IMR-90 (cell line): ENCODE measurements at regions not wholly inside any gene's neighbourhood (a gene's known extent, or its start where the extent isn't known, plus 50 kb on each side); places are given as distances from the start of the nearest gene placed in this dataset.

Experiments
- ATAC-seq: fragments of 200-7000 bp; cut with Tn5 transposase; 2 replicates; pipeline ENCODE4 v1.9.1; 2020; ENCODE audit warnings: low read depth, mild to moderate bottlenecking, moderate library complexity
- BruUV-seq: library from RNA; stranded (reverse); fragments of 400-500 nt; replicated peaks from 2 replicates; lab custom pipeline; 2021; lab: Mats Ljungman, UMichigan
- CTCF ChIA-PET: fragments of 300-600 bp; formaldehyde crosslinking; extraction: SDS; loops from one replicate; lab custom pipeline; 2021; ENCODE audit warnings: antibody characterized with exemption; lab: Yijun Ruan, JAX
- POLR2A ChIA-PET: fragments of 300-600 bp; sonication (Branson Sonifier 250); formaldehyde crosslinking; loops from one replicate; lab custom pipeline; 2022; ENCODE audit warnings: antibody characterized with exemption; ENCODE audit not compliant: unreplicated experiment; lab: Charles Lee
- DNase-seq: peaks from one replicate; pipeline ENCODE4 v3.0.0; 2013
- H2AFZ ChIP-seq: replicated peaks from 2 replicates; pipeline ENCODE3; 2013; ENCODE audit warnings: low read length, mild to moderate bottlenecking; ENCODE audit not compliant: poor library complexity
- H2AK5ac ChIP-seq: 2 replicates; pipeline ENCODE4 v1.6.1; 2013; ENCODE audit warnings: low read depth, low read length, inconsistent platforms
- H2AK9ac ChIP-seq: replicated peaks from 2 replicates; pipeline ENCODE3; 2013; ENCODE audit warnings: mild to moderate bottlenecking, low read depth, low read length, moderate library complexity; ENCODE audit not compliant: poor library complexity
- H2BK120ac ChIP-seq: 2 replicates; pipeline ENCODE4 v1.6.1; 2013; ENCODE audit warnings: low read depth, low read length, inconsistent platforms
- H2BK15ac ChIP-seq: 3 replicates; pipeline ENCODE4 v1.6.1; 2013; ENCODE audit warnings: low read depth, low read length, inconsistent platforms
- H2BK20ac ChIP-seq: 2 replicates; pipeline ENCODE4 v1.6.1; 2013; ENCODE audit warnings: low read depth, mild to moderate bottlenecking, inconsistent platforms, low read length, moderate library complexity
- H2BK5ac ChIP-seq: 2 replicates; pipeline ENCODE4 v1.6.1; 2013; ENCODE audit warnings: mild to moderate bottlenecking, low read depth, low read length, inconsistent platforms; ENCODE audit not compliant: poor library complexity, severe bottlenecking
- H3K14ac ChIP-seq: replicated peaks from 2 replicates; pipeline ENCODE4 v1.6.1; 2013; ENCODE audit warnings: low read depth, low read length, inconsistent platforms
- H3K18ac ChIP-seq: 2 replicates; pipeline ENCODE4 v1.6.1; 2013; ENCODE audit warnings: low read depth, low read length, control low read depth
- H3K23ac ChIP-seq: 2 replicates; pipeline ENCODE4 v1.6.1; 2013; ENCODE audit warnings: low read depth, low read length, inconsistent platforms
- H3K27ac ChIP-seq: 2 replicates; pipeline ENCODE4 v1.5.1; 2013; ENCODE audit warnings: mild to moderate bottlenecking, control low read depth, low read length; ENCODE audit not compliant: insufficient read depth
- H3K27me3 ChIP-seq: 2 replicates; pipeline ENCODE4 v1.6.1; 2013; ENCODE audit warnings: low read length; ENCODE audit not compliant: control insufficient read depth, insufficient read depth
- H3K36me3 ChIP-seq: 2 replicates; pipeline ENCODE4 v1.6.1; 2013; ENCODE audit warnings: low read length, mixed read lengths; ENCODE audit not compliant: control insufficient read depth, insufficient read depth
- H3K4ac ChIP-seq: 2 replicates; pipeline ENCODE4 v1.6.1; 2013; ENCODE audit warnings: low read depth, low read length, inconsistent platforms
- H3K4me1 ChIP-seq: 2 replicates; pipeline ENCODE4 v1.6.1; 2013; ENCODE audit warnings: low read length, mixed read lengths; ENCODE audit not compliant: control insufficient read depth, insufficient read depth
- H3K4me2 ChIP-seq: 2 replicates; pipeline ENCODE4 v1.6.1; 2013; ENCODE audit warnings: low read depth, mild to moderate bottlenecking, control low read depth, low read length, moderate library complexity
- H3K4me3 ChIP-seq: 2 replicates; pipeline ENCODE4 v1.5.1; 2013; ENCODE audit warnings: low read depth, mild to moderate bottlenecking, control low read depth, low read length, moderate library complexity; ENCODE audit not compliant: insufficient read depth
- H3K56ac ChIP-seq: 2 replicates; pipeline ENCODE4 v1.6.1; 2013; ENCODE audit warnings: low read length, inconsistent platforms; ENCODE audit not compliant: insufficient read depth; ENCODE audit errors: extremely low read depth
- H3K79me1 ChIP-seq, 2 experiments: 2 replicates each; pipeline ENCODE4 v1.6.1; 2013; ENCODE audit warnings: low read length in 2 of 2, inconsistent platforms in 1 of 2, low read depth in 1 of 2
- H3K9ac ChIP-seq: 2 replicates; pipeline ENCODE4 v1.6.1; 2013; ENCODE audit warnings: low read depth, low read length, control low read depth
- H3K9me1 ChIP-seq: 2 replicates; pipeline ENCODE4 v1.6.1; 2013; ENCODE audit warnings: low read length, inconsistent platforms; ENCODE audit not compliant: insufficient read depth
- H3K9me3 ChIP-seq: 2 replicates; pipeline ENCODE4 v1.6.1; 2013; ENCODE audit warnings: low read length; ENCODE audit not compliant: control insufficient read depth, insufficient read depth
- H4K20me1 ChIP-seq: 2 replicates; pipeline ENCODE4 v1.6.1; 2013; ENCODE audit warnings: low read length, inconsistent platforms; ENCODE audit not compliant: insufficient read depth
- H4K5ac ChIP-seq: 2 replicates; pipeline ENCODE4 v1.6.1; 2013; ENCODE audit warnings: mild to moderate bottlenecking, low read depth, low read length, control low read depth
- H4K8ac ChIP-seq, 2 experiments: 2 replicates each; pipeline ENCODE4 v1.6.1; 2013; ENCODE audit warnings: low read depth in 2 of 2, low read length in 2 of 2, control low read depth in 1 of 2, inconsistent platforms in 1 of 2
- H4K91ac ChIP-seq: 2 replicates; pipeline ENCODE4 v1.6.1; 2013; ENCODE audit warnings: low read depth, low read length, inconsistent platforms; ENCODE audit not compliant: insufficient read depth
- BHLHE40 ChIP-seq: fragments of 150-350 bp; IDR thresholded peaks from 2 replicates; pipeline ENCODE4 v1.6.1; 2016; ENCODE audit warnings: mild to moderate bottlenecking, low read depth, low read length
- CEBPB ChIP-seq: IDR thresholded peaks from 2 replicates; pipeline ENCODE4 v1.6.1; 2012; ENCODE audit warnings: low read depth, low read length, improper control_type of control experiment
- CTCF ChIP-seq: conservative IDR thresholded peaks from 2 replicates; pipeline ENCODE4 v1.5.1; 2012; ENCODE audit warnings: mild to moderate bottlenecking, low read depth, low read length, improper control_type of control experiment
- FOS ChIP-seq: fragments of 150-350 bp; IDR thresholded peaks from 2 replicates; pipeline ENCODE4 v1.6.1; 2016; ENCODE audit warnings: low read depth, low read length
- MAFK ChIP-seq: IDR thresholded peaks from 2 replicates; pipeline ENCODE4 v1.6.1; 2012; ENCODE audit warnings: low read depth, low read length, improper control_type of control experiment
- MAZ ChIP-seq: IDR thresholded peaks from 2 replicates; pipeline ENCODE4 v1.6.1; 2012; ENCODE audit warnings: low read depth, mild to moderate bottlenecking, low read length, improper control_type of control experiment, moderate library complexity, borderline replicate concordance
- MXI1 ChIP-seq: IDR thresholded peaks from 2 replicates; pipeline ENCODE4 v1.6.1; 2012; ENCODE audit warnings: low read depth, mild to moderate bottlenecking, low read length, moderate library complexity, borderline replicate concordance
- POLR2A ChIP-seq: IDR thresholded peaks from 2 replicates; pipeline ENCODE4 v1.6.1; 2012; ENCODE audit warnings: mild to moderate bottlenecking, low read depth, low read length
- RAD21 ChIP-seq: IDR thresholded peaks from 2 replicates; pipeline ENCODE4 v1.6.1; 2012; ENCODE audit warnings: low read length, improper control_type of control experiment
- RCOR1 ChIP-seq: IDR thresholded peaks from 2 replicates; pipeline ENCODE4 v1.6.1; 2012; ENCODE audit warnings: mild to moderate bottlenecking, low read length, improper control_type of control experiment; ENCODE audit not compliant: insufficient replicate concordance
- SMC3 ChIP-seq: fragments of 150-350 bp; IDR thresholded peaks from 2 replicates; pipeline ENCODE4 v1.6.1; 2016; ENCODE audit warnings: low read depth, mild to moderate bottlenecking, antibody characterized with exemption, low read length, moderate library complexity
- WGBS, 2 experiments: methylation state at CpG; one replicate each; pipeline versions ENCODE4 v1.1.5 to v1.1.7; 2013; ENCODE audit warnings: missing lambda C conversion rate in 2 of 2; ENCODE audit not compliant: insufficient read length in 1 of 2; ENCODE audit errors: extremely low coverage in 2 of 2; 5-methylcytosine and 5-hydroxymethylcytosine counted together
- dilution Hi-C: fragments of 300-500 bp; cut with HindIII; formaldehyde crosslinking; loops from one replicate; pipeline ENCODE4 v1.14.3; 2018; ENCODE audit warnings: low sequenced_read_pairs; ENCODE audit not compliant: unreplicated experiment
- in situ Hi-C: fragments of 300-500 bp; cut with MboI; formaldehyde crosslinking; loops from 3 replicates; pipeline ENCODE4 v1.14.3; 2019; ENCODE audit warnings: low sequenced_read_pairs, inconsistent platforms, mixed read lengths
- intact Hi-C: fragments of 100-400 bp; cut with micrococcal nuclease; formaldehyde crosslinking; loops from 2 replicates; pipeline ENCODE4 v1.10.0; 2022
- TF ChIP-seq, protein P1 (sequence below): fragments of 150-350 bp; IDR thresholded peaks from 2 replicates; pipeline ENCODE4 v1.6.1; 2016; ENCODE audit warnings: low read depth, mild to moderate bottlenecking, low read length, moderate library complexity, borderline replicate concordance

DNA sequence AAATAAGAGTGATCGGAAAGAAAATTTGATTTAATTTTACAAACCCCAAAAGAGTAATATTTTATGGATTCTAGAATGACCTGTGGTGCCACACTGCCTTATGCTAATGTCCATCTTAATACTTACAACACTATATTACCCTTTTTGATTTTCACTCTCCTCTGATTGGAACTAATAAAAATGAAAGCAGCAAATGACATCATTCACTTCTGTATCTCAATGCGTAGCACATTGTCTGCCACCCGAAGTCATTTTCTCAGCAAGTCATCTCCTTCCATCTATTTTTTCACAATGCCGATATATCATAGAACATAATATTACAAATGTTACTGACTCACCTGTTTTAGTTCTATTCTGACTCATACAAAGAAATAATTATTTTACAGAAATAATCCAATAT, 127.5 kb upstream of the PCLO start:
- H3K27ac ChIP-seq: no peak overlapping the region
- H2BK5ac ChIP-seq: no peak overlapping the region
- H2BK15ac ChIP-seq: no peak overlapping the region
- H3K56ac ChIP-seq: no peak overlapping the region
- H3K4ac ChIP-seq: no peak overlapping the region
- no peak overlapping the region for H2AFZ ChIP-seq
- H2BK120ac ChIP-seq: no peak overlapping the region
- 80% methylated on average over 1 of the region's 4 CpGs; no CpG with 5 or more reads in 1 of the 2 experiments for WGBS, 2 experiments
- no peak for ATAC-seq
- H2BK20ac ChIP-seq: no peak overlapping the region
- no peak overlapping the region for H3K4me3 ChIP-seq
- no peak overlapping the region for H4K8ac ChIP-seq
- H4K91ac ChIP-seq: no peak overlapping the region
- TF ChIP-seq POLR2A (no peak), RCOR1 (no peak), SMC3 (no peak), CEBPB (no peak), CTCF (no peak), FOS (no peak), BHLHE40 (no peak), MAFK (no peak), RAD21 (no peak), MXI1 (no peak), MAZ (no peak)
- TF ChIP-seq, protein P1, sequence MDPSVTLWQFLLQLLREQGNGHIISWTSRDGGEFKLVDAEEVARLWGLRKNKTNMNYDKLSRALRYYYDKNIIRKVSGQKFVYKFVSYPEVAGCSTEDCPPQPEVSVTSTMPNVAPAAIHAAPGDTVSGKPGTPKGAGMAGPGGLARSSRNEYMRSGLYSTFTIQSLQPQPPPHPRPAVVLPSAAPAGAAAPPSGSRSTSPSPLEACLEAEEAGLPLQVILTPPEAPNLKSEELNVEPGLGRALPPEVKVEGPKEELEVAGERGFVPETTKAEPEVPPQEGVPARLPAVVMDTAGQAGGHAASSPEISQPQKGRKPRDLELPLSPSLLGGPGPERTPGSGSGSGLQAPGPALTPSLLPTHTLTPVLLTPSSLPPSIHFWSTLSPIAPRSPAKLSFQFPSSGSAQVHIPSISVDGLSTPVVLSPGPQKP: no peak
- no peaks in the 10 kb centered on the region for H3K4me1 ChIP-seq
- H2AK5ac ChIP-seq: no peak overlapping the region
- CTCF ChIA-PET: no interaction called here
- BruUV-seq: no TSS peak
- in situ Hi-C loops (no loop called here), intact Hi-C loops (no loop called here), dilution Hi-C loops (no loop called here)
- no peaks in the 10 kb centered on the region for H3K27me3 ChIP-seq
- H3K79me1 ChIP-seq: no peaks in the 10 kb centered on the region
- POLR2A ChIA-PET: no interaction called here
- H4K5ac ChIP-seq: no peak overlapping the region
- no peak overlapping the region for H3K23ac ChIP-seq
- no peaks in the 10 kb centered on the region for H4K20me1 ChIP-seq
- H3K9me1 ChIP-seq: no peaks in the 10 kb centered on the region
- no peak overlapping the region for H3K4me2 ChIP-seq
- H3K9me3 ChIP-seq: no peaks in the 10 kb centered on the region
- no peaks in the 10 kb centered on the region for H3K36me3 ChIP-seq
- no peak for DNase-seq
- no peak overlapping the region for H3K14ac ChIP-seq
- no peak overlapping the region for H3K9ac ChIP-seq
- no peak overlapping the region for H3K18ac ChIP-seq
- no peak overlapping the region for H2AK9ac ChIP-seq
